ENCODE measurements at regions not wholly inside any gene's neighbourhood (a gene's known extent, or its start where the extent isn't known, plus 50 kb on each side); places are given as distances from the start of the nearest gene placed in this dataset.
"Not testable (repeated sequence)": the region's sequence is repeated elsewhere in the genome, so short reads cannot be mapped to it uniquely, and the experiment has no call there.

DNA sequence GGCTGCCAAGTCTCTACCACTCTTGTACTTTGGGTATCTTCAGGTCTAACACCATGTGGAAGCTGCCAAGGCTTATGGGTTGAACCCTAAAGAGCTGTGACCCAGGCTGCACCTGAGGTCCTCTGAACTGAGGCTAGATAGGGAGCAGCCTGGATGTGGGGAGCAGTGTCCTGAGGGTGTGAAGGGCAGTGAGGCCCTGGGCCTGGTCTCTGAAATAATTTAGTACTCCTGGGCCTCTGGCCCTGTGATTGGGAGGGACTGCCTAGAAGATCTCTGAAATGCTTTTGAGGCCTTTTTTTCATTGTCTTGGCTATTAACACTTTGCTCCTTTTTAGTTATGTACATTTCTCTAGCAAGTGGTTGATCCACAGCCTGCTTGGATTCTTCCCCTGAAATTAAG, 847.2 kb upstream of the B3GALT2 start:
- TF ChIP-seq CTCF (IDR thresholded peaks at IDR 0.05; ENCODE audit: borderline replicate concordance, insufficient read depth, low read depth, low read length): no peak
- no peak overlapping the region for H3K4me3 ChIP-seq (ENCODE audit: low read depth, low read length)

- TF ChIP-seq CTCF (IDR thresholded peaks at IDR 0.05; ENCODE audit: borderline replicate concordance, insufficient read depth, low read depth, low read length): no peak
- no peak overlapping the region for H3K4me3 ChIP-seq (ENCODE audit: low read depth, low read length)
Observed at GRCh38 chr1:194028002-194028401, 841.6 kb upstream of the B3GALT2 start.

- no peak for TF ChIP-seq CTCF (IDR thresholded peaks at IDR 0.05; ENCODE audit: borderline replicate concordance, insufficient read depth, low read depth, low read length)
Observed at GRCh38 chr1:194026422-194026821, 840.0 kb upstream of the B3GALT2 start.

GRCh38 chr1:194024659-194025058, 838.2 kb upstream of the B3GALT2 start:
- H3K4me3 ChIP-seq (ENCODE audit: low read depth, low read length): no peak overlapping the region
- no peak for TF ChIP-seq CTCF (IDR thresholded peaks at IDR 0.05; ENCODE audit: borderline replicate concordance, insufficient read depth, low read depth, low read length)

More at GRCh38 chr1:194026422-194026821, 840.0 kb upstream of the B3GALT2 start:
- H3K4me3 ChIP-seq (ENCODE audit: low read depth, low read length): no peak overlapping the region

- H3K4me3 ChIP-seq (ENCODE audit: low read depth, low read length): no peak overlapping the region
- TF ChIP-seq CTCF (IDR thresholded peaks at IDR 0.05; ENCODE audit: borderline replicate concordance, insufficient read depth, low read depth, low read length): no peak
Observed at GRCh38 chr1:194014014-194014413, 827.6 kb upstream of the B3GALT2 start.

DNA sequence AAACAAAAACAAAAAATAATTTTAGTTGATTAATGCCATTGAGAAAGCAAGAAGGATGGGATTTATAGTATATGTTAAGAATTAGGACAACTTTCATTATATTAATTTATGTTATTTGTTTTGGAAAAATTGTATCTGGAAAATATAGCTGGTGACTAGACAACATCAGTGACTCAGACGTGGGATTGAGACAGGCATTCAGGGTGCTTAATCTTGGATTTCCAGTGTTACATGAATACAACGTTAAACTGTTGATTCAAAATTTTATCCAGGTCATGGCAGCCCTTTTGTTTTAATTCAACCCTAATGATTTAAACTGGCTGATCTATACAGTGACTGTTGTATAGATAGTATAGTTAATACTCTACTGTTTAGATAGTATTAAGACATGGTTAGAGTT, 827.1 kb upstream of the B3GALT2 start:
- H3K4me3 ChIP-seq (ENCODE audit: low read depth, low read length): no peak overlapping the region
- TF ChIP-seq CTCF (IDR thresholded peaks at IDR 0.05; ENCODE audit: borderline replicate concordance, insufficient read depth, low read depth, low read length): no peak

DNA sequence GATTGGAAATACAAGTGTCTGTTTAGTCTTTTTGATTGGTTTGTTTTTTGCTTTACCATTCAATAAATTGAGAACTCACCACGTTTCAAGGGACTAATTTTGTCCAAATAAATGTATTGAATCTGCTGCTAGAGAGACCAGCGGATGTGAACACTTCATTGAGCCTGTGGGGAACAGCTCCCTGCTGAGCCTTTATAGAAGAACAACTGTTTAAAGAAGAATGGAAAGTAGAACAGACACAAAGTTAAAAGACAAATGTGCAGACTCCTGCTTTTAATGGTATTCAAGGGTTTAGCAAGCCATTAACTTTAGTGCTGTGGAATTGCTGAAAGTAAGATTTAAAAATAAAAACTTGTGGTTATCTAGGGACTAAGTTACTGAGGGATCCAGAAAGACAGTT, 817.7 kb upstream of the B3GALT2 start:
- TF ChIP-seq CTCF (IDR thresholded peaks at IDR 0.05; ENCODE audit: borderline replicate concordance, insufficient read depth, low read depth, low read length): no peak
- no peak overlapping the region for H3K4me3 ChIP-seq (ENCODE audit: low read depth, low read length)

GRCh38 chr1:194001726-194002350, 815.4 kb upstream of the B3GALT2 start:
- H3K4me3 ChIP-seq (ENCODE audit: low read depth, low read length): not testable (repeated sequence)

All from GM12875 (cell line).